ENCODE measurements at regions not wholly inside any gene's neighbourhood (a gene's known extent, or its start where the extent isn't known, plus 50 kb on each side); places are given as distances from the start of the nearest gene placed in this dataset.

DNA sequence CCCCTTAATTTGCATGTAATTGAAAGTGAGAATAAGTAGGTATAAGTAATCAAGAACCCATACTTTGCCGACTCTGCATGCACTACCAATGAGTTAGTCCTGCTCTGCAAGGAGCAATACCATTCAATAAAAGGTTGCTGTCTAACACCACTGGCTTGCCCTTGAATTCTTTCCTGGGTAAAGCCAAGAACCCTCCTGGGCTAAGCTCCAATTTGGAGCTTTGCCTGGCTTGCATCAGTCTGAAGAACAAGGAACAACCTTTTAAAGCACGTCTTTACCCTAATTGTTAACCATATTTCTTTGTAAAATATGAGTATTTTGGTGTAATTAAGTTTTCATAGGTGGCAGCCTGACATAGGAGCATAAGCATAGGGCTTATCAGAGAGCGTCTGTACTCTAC, 367.7 kb downstream of the MEI4 start:
- TF ChIP-seq, protein P1, sequence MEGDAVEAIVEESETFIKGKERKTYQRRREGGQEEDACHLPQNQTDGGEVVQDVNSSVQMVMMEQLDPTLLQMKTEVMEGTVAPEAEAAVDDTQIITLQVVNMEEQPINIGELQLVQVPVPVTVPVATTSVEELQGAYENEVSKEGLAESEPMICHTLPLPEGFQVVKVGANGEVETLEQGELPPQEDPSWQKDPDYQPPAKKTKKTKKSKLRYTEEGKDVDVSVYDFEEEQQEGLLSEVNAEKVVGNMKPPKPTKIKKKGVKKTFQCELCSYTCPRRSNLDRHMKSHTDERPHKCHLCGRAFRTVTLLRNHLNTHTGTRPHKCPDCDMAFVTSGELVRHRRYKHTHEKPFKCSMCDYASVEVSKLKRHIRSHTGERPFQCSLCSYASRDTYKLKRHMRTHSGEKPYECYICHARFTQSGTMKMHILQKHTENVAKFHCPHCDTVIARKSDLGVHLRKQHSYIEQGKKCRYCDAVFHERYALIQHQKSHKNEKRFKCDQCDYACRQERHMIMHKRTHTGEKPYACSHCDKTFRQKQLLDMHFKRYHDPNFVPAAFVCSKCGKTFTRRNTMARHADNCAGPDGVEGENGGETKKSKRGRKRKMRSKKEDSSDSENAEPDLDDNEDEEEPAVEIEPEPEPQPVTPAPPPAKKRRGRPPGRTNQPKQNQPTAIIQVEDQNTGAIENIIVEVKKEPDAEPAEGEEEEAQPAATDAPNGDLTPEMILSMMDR (CRISPR knock-in tag; IDR thresholded peaks at IDR 0.05) = no peak
- TF ChIP-seq ZNF777 (CRISPR knock-in tag; IDR thresholded peaks at IDR 0.05) = no peak
- no peak for TF ChIP-seq ESRRA (CRISPR knock-in tag; IDR thresholded peaks at IDR 0.05; ENCODE audit: low read depth)
